Fibroblast of pulmonary artery (primary cell): ENCODE measurements at regions not wholly inside any gene's neighbourhood (a gene's known extent, or its start where the extent isn't known, plus 50 kb on each side); places are given as distances from the start of the nearest gene placed in this dataset.
A peak's percentile ranks its signal among the peaks of the same experiment; 100 is the strongest.

Source experiments
- DNase-seq: peaks from one replicate; pipeline ENCODE4 v3.0.0-alpha.2; 2010; ENCODE audit warnings: low read depth
- H3K4me3 ChIP-seq: replicated peaks from 2 replicates; pipeline ENCODE4 v1.5.1; 2011; ENCODE audit warnings: low read depth, mild to moderate bottlenecking, control low read depth, low read length, moderate library complexity
- CTCF ChIP-seq: IDR thresholded peaks from 2 replicates; pipeline ENCODE4 v1.5.1; 2011; ENCODE audit warnings: mild to moderate bottlenecking, control low read depth, low read length, inconsistent platforms; ENCODE audit errors: missing control alignments

DNA sequence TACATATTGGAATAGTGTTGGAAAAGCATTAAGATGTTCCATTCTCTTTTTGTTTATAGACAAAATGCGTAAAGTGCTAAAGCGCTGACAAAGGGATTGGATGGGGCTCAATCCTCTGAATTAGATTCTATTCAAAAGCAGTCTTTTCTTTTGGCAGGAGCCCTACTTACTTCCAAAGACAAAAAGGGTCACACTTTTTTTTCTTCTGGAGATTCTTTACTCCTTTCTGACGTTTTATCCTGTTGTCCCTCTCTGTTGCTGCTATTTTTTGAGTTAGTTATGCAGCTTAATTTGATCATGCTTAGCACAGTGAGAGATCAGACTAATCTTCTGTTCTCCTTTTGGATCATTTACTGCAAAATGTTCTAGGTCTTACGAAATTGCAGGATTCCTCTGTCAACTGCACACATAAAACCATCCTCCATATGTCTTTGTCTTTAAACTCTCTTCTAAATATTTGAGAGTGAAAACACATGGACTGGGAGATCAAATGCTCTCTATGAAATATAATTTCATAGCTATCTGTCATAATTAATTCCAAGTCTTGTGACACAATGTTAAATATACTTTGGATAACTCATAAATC lies 656.4 kb upstream of the ADGRL2 start:
- DNase-seq, result peak; percentile 10
- TF ChIP-seq CTCF, result no peak
- H3K4me3 ChIP-seq, result no peak overlapping the region

GRCh38 chr1:81142099-81142826 lies 658.5 kb upstream of the ADGRL2 start:
- DNase-seq, result peak; percentile 82

GRCh38 chr1:81135524-81135923 lies 665.2 kb upstream of the ADGRL2 start:
- no peak for DNase-seq
- H3K4me3 ChIP-seq, result no peak overlapping the region
- no peak for TF ChIP-seq CTCF

More at GRCh38 chr1:81142099-81142826, 658.5 kb upstream of the ADGRL2 start:
- no peak overlapping the region for H3K4me3 ChIP-seq
- TF ChIP-seq CTCF, result no peak

DNA sequence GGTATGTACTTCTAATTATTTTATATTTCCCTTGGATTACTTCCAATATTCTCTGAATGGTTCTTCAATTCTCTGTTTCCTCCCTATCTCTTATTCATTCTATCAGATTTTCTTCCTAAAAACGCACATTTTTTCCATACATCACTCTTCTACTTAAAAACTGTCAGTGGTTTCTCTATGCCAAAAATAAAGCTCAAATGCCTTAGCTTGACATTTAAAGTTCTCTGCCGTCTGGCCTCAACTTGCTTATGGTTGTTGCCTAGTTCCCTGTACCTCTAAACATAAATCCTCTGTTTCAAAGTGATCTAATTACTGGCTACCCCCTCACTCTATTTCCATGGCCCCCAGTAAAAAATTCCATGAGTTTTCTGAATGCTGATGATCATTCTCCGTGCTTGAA lies 671.0 kb upstream of the ADGRL2 start:
- no peak overlapping the region for H3K4me3 ChIP-seq
- DNase-seq, result no peak
- no peak for TF ChIP-seq CTCF

- TF ChIP-seq CTCF, result no peak
- DNase-seq, result no peak
- H3K4me3 ChIP-seq, result no peak overlapping the region
These were observed 671.4 kb upstream of the ADGRL2 start for GRCh38 chr1:81129366-81129765.

DNA sequence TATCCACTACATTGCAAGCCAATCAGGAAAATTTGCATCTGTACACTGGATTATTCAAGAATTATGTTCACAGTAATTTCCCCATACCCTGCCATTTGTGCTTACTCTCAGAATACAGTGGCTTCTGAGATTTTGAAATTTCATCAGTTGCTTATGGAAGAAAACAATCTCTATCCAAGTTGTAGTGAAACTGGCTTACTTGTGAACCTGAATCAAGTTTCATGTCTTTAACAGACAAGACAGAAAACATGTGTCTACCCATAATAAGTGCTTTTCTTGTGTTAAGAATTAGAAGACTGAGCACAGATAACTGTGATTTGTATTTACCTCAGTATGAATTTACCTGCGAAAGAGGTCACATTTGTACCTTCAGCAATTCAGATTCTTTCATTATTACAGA lies 672.7 kb upstream of the ADGRL2 start:
- TF ChIP-seq CTCF, result no peak
- DNase-seq, result no peak
- H3K4me3 ChIP-seq, result no peak overlapping the region
